T-helper 2 cell treated with Interferon-gamma antibody and Interleukin-4, amounts not matched to agents 5 μg/mL and 100 μg/mL, for 36 hours (primary cell): ENCODE measurements at regions not wholly inside any gene's neighbourhood (a gene's known extent, or its start where the extent isn't known, plus 50 kb on each side); places are given as distances from the start of the nearest gene placed in this dataset.
"Not testable (repeated sequence)": the region's sequence is repeated elsewhere in the genome, so short reads cannot be mapped to it uniquely, and the experiment has no call there.

Source experiments
- DNase-seq: peaks from one replicate; pipeline ENCODE4 v3.0.0; 2021; ENCODE audit warnings: low spot score
- H3K27ac Mint-ChIP-seq: one replicate; pipeline ENCODE4 v1.8.0; 2021; ENCODE audit warnings: mild to moderate bottlenecking, mixed read lengths
- H3K27me3 Mint-ChIP-seq: one replicate; pipeline ENCODE4 v1.8.0; 2021; ENCODE audit warnings: low read depth, mixed read lengths
- H3K36me3 Mint-ChIP-seq: one replicate; pipeline ENCODE4 v1.8.0; 2021; ENCODE audit warnings: low read depth, mixed read lengths
- H3K4me1 Mint-ChIP-seq: one replicate; pipeline ENCODE4 v1.8.0; 2021; ENCODE audit warnings: low read depth, mixed read lengths
- H3K4me3 Mint-ChIP-seq: one replicate; pipeline ENCODE4 v1.8.0; 2022; ENCODE audit warnings: mild to moderate bottlenecking, moderate library complexity, mixed read lengths
- H3K9me3 Mint-ChIP-seq: one replicate; pipeline ENCODE4 v1.8.0; 2021; ENCODE audit warnings: mixed read lengths

- no peak overlapping the region for H3K27ac Mint-ChIP-seq
- H3K27me3 Mint-ChIP-seq, result no peaks in the 10 kb centered on the region
- no peak for DNase-seq
- H3K4me3 Mint-ChIP-seq, result no peak overlapping the region
- H3K36me3 Mint-ChIP-seq, result no peaks in the 10 kb centered on the region
- no peaks in the 10 kb centered on the region for H3K4me1 Mint-ChIP-seq
- no peaks in the 10 kb centered on the region for H3K9me3 Mint-ChIP-seq
These were observed 52.1 kb downstream of the PWWP3B start for GRCh38 chrX:106220177-106220576.

GRCh38 chrX:106243376-106243775 lies 75.3 kb downstream of the PWWP3B start:
- Mint-ChIP-seq H3K27ac (no peak overlapping the region), H3K9me3 (no peaks in the 10 kb centered on the region), H3K4me1 (no peaks in the 10 kb centered on the region), H3K4me3 (no peak overlapping the region), H3K27me3 (no peaks in the 10 kb centered on the region), H3K36me3 (no peaks in the 10 kb centered on the region)
- DNase-seq, result no peak

GRCh38 chrX:106246511-106246910 lies 78.4 kb downstream of the PWWP3B start:
- Mint-ChIP-seq H3K4me3 (no peak overlapping the region), H3K4me1 (no peaks in the 10 kb centered on the region), H3K27me3 (no peaks in the 10 kb centered on the region), H3K27ac (no peak overlapping the region), H3K9me3 (no peaks in the 10 kb centered on the region), H3K36me3 (no peaks in the 10 kb centered on the region)
- DNase-seq, result no peak

GRCh38 chrX:106247162-106247561 lies 79.1 kb downstream of the PWWP3B start:
- DNase-seq, result no peak
- no peaks in the 10 kb centered on the region for H3K27me3 Mint-ChIP-seq
- no peaks in the 10 kb centered on the region for H3K9me3 Mint-ChIP-seq
- no peak overlapping the region for H3K27ac Mint-ChIP-seq
- no peak overlapping the region for H3K4me3 Mint-ChIP-seq
- no peaks in the 10 kb centered on the region for H3K36me3 Mint-ChIP-seq
- H3K4me1 Mint-ChIP-seq, result no peaks in the 10 kb centered on the region

GRCh38 chrX:106249706-106250379 lies 81.7 kb downstream of the PWWP3B start:
- DNase-seq, result no peak
- no peak overlapping the region for H3K27ac Mint-ChIP-seq
- no peaks in the 10 kb centered on the region for H3K4me1 Mint-ChIP-seq
- H3K9me3 Mint-ChIP-seq, result no peaks in the 10 kb centered on the region
- no peaks in the 10 kb centered on the region for H3K36me3 Mint-ChIP-seq
- H3K27me3 Mint-ChIP-seq, result no peaks in the 10 kb centered on the region
- no peak overlapping the region for H3K4me3 Mint-ChIP-seq

GRCh38 chrX:106263817-106264216 lies 95.7 kb downstream of the PWWP3B start:
- Mint-ChIP-seq H3K36me3 (no peaks in the 10 kb centered on the region), H3K27me3 (no peaks in the 10 kb centered on the region), H3K9me3 (peaks cover 3% of the 10 kb centered on the region), H3K4me1 (no peaks in the 10 kb centered on the region), H3K27ac (no peak overlapping the region), H3K4me3 (no peak overlapping the region)
- no peak for DNase-seq

GRCh38 chrX:106273947-106274587 lies 106.0 kb downstream of the PWWP3B start:
- H3K36me3 Mint-ChIP-seq, H3K27me3 Mint-ChIP-seq, DNase-seq, H3K4me1 Mint-ChIP-seq, H3K4me3 Mint-ChIP-seq, H3K9me3 Mint-ChIP-seq, H3K27ac Mint-ChIP-seq: not testable (repeated sequence)

- H3K4me3 Mint-ChIP-seq, H3K36me3 Mint-ChIP-seq: not testable (repeated sequence)
These were observed 107.1 kb downstream of the PWWP3B start for GRCh38 chrX:106275172-106275571.

GRCh38 chrX:106278951-106279350 lies 110.8 kb downstream of the PWWP3B start:
- Mint-ChIP-seq H3K9me3 (no peaks in the 10 kb centered on the region), H3K4me3 (no peak overlapping the region), H3K27ac (no peak overlapping the region), H3K36me3 (no peaks in the 10 kb centered on the region), H3K4me1 (no peaks in the 10 kb centered on the region), H3K27me3 (no peaks in the 10 kb centered on the region)
- no peak for DNase-seq

More at GRCh38 chrX:106275172-106275571, 107.1 kb downstream of the PWWP3B start:
- H3K4me1 Mint-ChIP-seq, H3K27ac Mint-ChIP-seq, DNase-seq, H3K9me3 Mint-ChIP-seq, H3K27me3 Mint-ChIP-seq: not testable (repeated sequence)

- no peaks in the 10 kb centered on the region for H3K4me1 Mint-ChIP-seq
- H3K27ac Mint-ChIP-seq, result no peak overlapping the region
- no peaks in the 10 kb centered on the region for H3K27me3 Mint-ChIP-seq
- H3K36me3 Mint-ChIP-seq, result no peaks in the 10 kb centered on the region
- no peak overlapping the region for H3K4me3 Mint-ChIP-seq
- DNase-seq, result no peak
- H3K9me3 Mint-ChIP-seq, result no peaks in the 10 kb centered on the region
These were observed 113.3 kb downstream of the PWWP3B start for GRCh38 chrX:106281383-106281782.

GRCh38 chrX:106283841-106284240 lies 115.7 kb downstream of the PWWP3B start:
- Mint-ChIP-seq H3K4me3 (no peak overlapping the region), H3K27me3 (no peaks in the 10 kb centered on the region), H3K4me1 (no peaks in the 10 kb centered on the region), H3K27ac (no peak overlapping the region), H3K36me3 (no peaks in the 10 kb centered on the region), H3K9me3 (no peaks in the 10 kb centered on the region)
- no peak for DNase-seq

- H3K27ac Mint-ChIP-seq, result no peak overlapping the region
- H3K36me3 Mint-ChIP-seq, result no peaks in the 10 kb centered on the region
- H3K4me3 Mint-ChIP-seq, result no peak overlapping the region
- H3K4me1 Mint-ChIP-seq, result no peaks in the 10 kb centered on the region
- H3K27me3 Mint-ChIP-seq, result no peaks in the 10 kb centered on the region
- no peaks in the 10 kb centered on the region for H3K9me3 Mint-ChIP-seq
- DNase-seq, result no peak
These were observed 116.4 kb downstream of the PWWP3B start for GRCh38 chrX:106284431-106285025.

- H3K27ac Mint-ChIP-seq, result no peak overlapping the region
- no peaks in the 10 kb centered on the region for H3K9me3 Mint-ChIP-seq
- H3K4me3 Mint-ChIP-seq, result no peak overlapping the region
- DNase-seq, result no peak
- no peaks in the 10 kb centered on the region for H3K27me3 Mint-ChIP-seq
- no peaks in the 10 kb centered on the region for H3K36me3 Mint-ChIP-seq
- no peaks in the 10 kb centered on the region for H3K4me1 Mint-ChIP-seq
These were observed 118.0 kb downstream of the PWWP3B start for GRCh38 chrX:106286053-106286650.

- H3K9me3 Mint-ChIP-seq, result not testable (repeated sequence)
These were observed 122.7 kb downstream of the PWWP3B start for GRCh38 chrX:106290778-106291177.

More at GRCh38 chrX:106290778-106291177, 122.7 kb downstream of the PWWP3B start:
- not testable (repeated sequence) for DNase-seq, H3K4me3 Mint-ChIP-seq, H3K4me1 Mint-ChIP-seq, H3K36me3 Mint-ChIP-seq, H3K27me3 Mint-ChIP-seq, H3K27ac Mint-ChIP-seq
